ENCODE measurements at regions not wholly inside any gene's neighbourhood (a gene's known extent, or its start where the extent isn't known, plus 50 kb on each side); places are given as distances from the start of the nearest gene placed in this dataset.

GRCh38 chr13:39858794-39859193, 203.3 kb downstream of the COG6 start:
- no peak for DNase-seq (ENCODE audit: low read depth)

GRCh38 chr13:39859898-39860297, 204.4 kb downstream of the COG6 start:
- DNase-seq (ENCODE audit: low read depth): no peak

- no peak for DNase-seq (ENCODE audit: low read depth)
Measured at GRCh38 chr13:39862900-39863299, 207.4 kb downstream of the COG6 start.

GRCh38 chr13:39864221-39864620, 208.8 kb downstream of the COG6 start:
- DNase-seq (ENCODE audit: low read depth): no peak

- DNase-seq (ENCODE audit: low read depth): no peak
Measured at GRCh38 chr13:39866722-39867121, 211.3 kb downstream of the COG6 start.

- DNase-seq (ENCODE audit: low read depth): no peak
Measured at GRCh38 chr13:39867807-39868206, 212.3 kb downstream of the COG6 start.

GRCh38 chr13:39870197-39870747, 214.8 kb downstream of the COG6 start:
- no peak for DNase-seq (ENCODE audit: low read depth)

GRCh38 chr13:39874331-39875053, 219.0 kb downstream of the COG6 start:
- DNase-seq (ENCODE audit: low read depth): no peak

GRCh38 chr13:39875111-39875987, 219.9 kb downstream of the COG6 start:
- no peak for DNase-seq (ENCODE audit: low read depth)

GRCh38 chr13:39876258-39876657, 220.8 kb downstream of the COG6 start:
- peak; percentile 28 for DNase-seq (ENCODE audit: low read depth)

- no peak for DNase-seq (ENCODE audit: low read depth)
Measured at GRCh38 chr13:39877134-39877533, 221.7 kb downstream of the COG6 start.

GRCh38 chr13:39879286-39880035, 224.0 kb downstream of the COG6 start:
- no peak for DNase-seq (ENCODE audit: low read depth)

- no peak for DNase-seq (ENCODE audit: low read depth)
Measured at GRCh38 chr13:39881383-39881782, 225.9 kb downstream of the COG6 start.

- DNase-seq (ENCODE audit: low read depth): no peak
Measured at GRCh38 chr13:39881887-39882286, 226.4 kb downstream of the COG6 start.

- no peak for DNase-seq (ENCODE audit: low read depth)
Measured at GRCh38 chr13:39884166-39884565, 228.7 kb downstream of the COG6 start.

- no peak for DNase-seq (ENCODE audit: low read depth)
Measured at GRCh38 chr13:39886336-39886735, 230.9 kb downstream of the COG6 start.

GRCh38 chr13:39887387-39887786, 231.9 kb downstream of the COG6 start:
- no peak for DNase-seq (ENCODE audit: low read depth)

GRCh38 chr13:39888865-39889810, 233.7 kb downstream of the COG6 start:
- peak; percentile 27 for DNase-seq (ENCODE audit: low read depth)

- DNase-seq (ENCODE audit: low read depth): no peak
Measured at GRCh38 chr13:39890537-39890936, 235.1 kb downstream of the COG6 start.

- DNase-seq (ENCODE audit: low read depth): no peak
Measured at GRCh38 chr13:39892721-39893685, 237.5 kb downstream of the COG6 start.

Measured in renal cortical epithelial cell (primary cell).